ENCODE measurements at regions not wholly inside any gene's neighbourhood (a gene's known extent, or its start where the extent isn't known, plus 50 kb on each side); places are given as distances from the start of the nearest gene placed in this dataset.

- TF ChIP-seq CTCF (IDR thresholded peaks at IDR 0.05): no peak
Measured at GRCh38 chr10:81013771-81014170, 476.1 kb downstream of the SH2D4B start.

- TF ChIP-seq CTCF (IDR thresholded peaks at IDR 0.05): peak; percentile 79
Measured at GRCh38 chr10:81019029-81019890, 481.6 kb downstream of the SH2D4B start.

- TF ChIP-seq CTCF (IDR thresholded peaks at IDR 0.05): no peak
Measured at GRCh38 chr10:81021428-81022129, 483.9 kb downstream of the SH2D4B start.

- TF ChIP-seq CTCF (IDR thresholded peaks at IDR 0.05): no peak
Measured at GRCh38 chr10:81026591-81026990, 488.9 kb downstream of the SH2D4B start.

GRCh38 chr10:81027223-81027622 is 489.5 kb downstream of the SH2D4B start:
- TF ChIP-seq CTCF (IDR thresholded peaks at IDR 0.05): no peak

- no peak for TF ChIP-seq CTCF (IDR thresholded peaks at IDR 0.05)
Measured at GRCh38 chr10:81027706-81028105, 490.0 kb downstream of the SH2D4B start.

- TF ChIP-seq CTCF (IDR thresholded peaks at IDR 0.05): no peak
Measured at GRCh38 chr10:81031774-81032173, 494.1 kb downstream of the SH2D4B start.

Measured in LNCAP (cell line).